ENCODE measurements at regions not wholly inside any gene's neighbourhood (a gene's known extent, or its start where the extent isn't known, plus 50 kb on each side); places are given as distances from the start of the nearest gene placed in this dataset.

DNA sequence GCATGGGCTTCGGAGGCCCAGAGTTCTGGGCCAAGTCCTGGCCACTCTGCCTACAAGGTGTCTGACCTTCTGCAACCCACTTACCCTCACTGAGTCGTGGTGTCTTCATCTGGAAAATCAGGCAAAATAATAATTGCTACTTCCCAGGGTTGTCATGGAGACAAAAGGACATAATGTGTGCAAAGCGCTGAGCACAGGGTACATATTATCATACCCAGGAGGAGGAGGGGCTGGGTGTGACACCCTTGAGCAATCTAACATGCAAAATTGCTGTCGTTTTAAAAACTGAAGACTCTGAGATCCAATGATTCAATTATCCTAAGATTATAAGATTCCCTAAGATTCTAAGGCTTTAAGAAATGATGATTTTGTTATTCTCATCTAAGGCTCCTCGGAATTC, 459.5 kb downstream of the PTPRU start:
- intact Hi-C loops (cut with micrococcal nuclease; ENCODE audit: unreplicated experiment): no loop called here
- FAIRE-seq (no peak), ATAC-seq (no peak), DNase-seq (ENCODE audit: low read depth, low spot score) (no peak)
- TF ChIP-seq SP1 (IDR thresholded peaks at IDR 0.05; ENCODE audit: low read depth, low read length) (no peak), YY1 (IDR thresholded peaks at IDR 0.05; ENCODE audit: low read depth, low read length) (no peak)
- 32% methylated on average over 5 of the region's 5 CpGs for WGBS (ENCODE audit: insufficient coverage, insufficient replicate concordance, low lambda C conversion rate, missing lambda C conversion rate)
- ChIA-PET SMC1A (ENCODE audit: uncharacterized antibody, unreplicated experiment) (no interaction called here), POLR2A (no interaction called here), RAD21 (ENCODE audit: unreplicated experiment) (no interaction called here), CTCF (no interaction called here)
- Histone ChIP-seq H2AFZ (ENCODE audit: control insufficient read depth, low read depth, low read length) (no peak overlapping the region), H3K4me1 (ENCODE audit: control insufficient read depth, insufficient read depth, low read length) (peaks cover 17% of the 10 kb centered on the region), H4K20me1 (ENCODE audit: control insufficient read depth, insufficient read depth) (no peaks in the 10 kb centered on the region), H3K27me3 (replicated peaks in 1 of 2; ENCODE audit: control insufficient read depth in 2 of 2, insufficient read depth in 2 of 2, low read length in 1 of 2) (no peaks in the 10 kb centered on the region; a peak in 1 of 4 replicates), H3K9ac (ENCODE audit: control insufficient read depth, insufficient read depth, low read length) (no peak overlapping the region), H3K4me2 (ENCODE audit: control insufficient read depth, insufficient read depth) (no peak overlapping the region), H3K9me3 (replicated peaks; ENCODE audit: control insufficient read depth, insufficient read depth, low read length) (no peaks in the 10 kb centered on the region), H3K36me3 (ENCODE audit: control insufficient read depth in 2 of 2, insufficient read depth in 2 of 2, low read length in 1 of 2) (no peaks in the 10 kb centered on the region), H3K27ac (ENCODE audit: control insufficient read depth, insufficient read depth) (no peak overlapping the region), H3K79me2 (ENCODE audit: control insufficient read depth, insufficient read depth, low read length) (no peaks in the 10 kb centered on the region), H3K4me3 (no peak overlapping the region)
- no TSS peak for BruUV-seq (replicated peaks)
- in situ Hi-C loops (cut with MboI): no loop called here

- no peak for DNase-seq (ENCODE audit: low read depth, low spot score)
- H3K36me3 ChIP-seq (ENCODE audit: control insufficient read depth in 2 of 2, insufficient read depth in 2 of 2, low read length in 1 of 2): no peaks in the 10 kb centered on the region
- no peak for ATAC-seq
- WGBS (ENCODE audit: insufficient coverage, insufficient replicate concordance, low lambda C conversion rate, missing lambda C conversion rate): 0% methylated on average over 3 of the region's 3 CpGs
- intact Hi-C loops (cut with micrococcal nuclease; ENCODE audit: unreplicated experiment) (no loop called here), in situ Hi-C loops (cut with MboI) (no loop called here)
- H3K4me3 ChIP-seq: no peak overlapping the region
- peaks cover 20% of the 10 kb centered on the region for H3K4me1 ChIP-seq (ENCODE audit: control insufficient read depth, insufficient read depth, low read length)
- no peak for FAIRE-seq
- ChIA-PET POLR2A (no interaction called here), SMC1A (ENCODE audit: uncharacterized antibody, unreplicated experiment) (no interaction called here), RAD21 (ENCODE audit: unreplicated experiment) (no interaction called here), CTCF (no interaction called here)
- no peak overlapping the region for H3K27ac ChIP-seq (ENCODE audit: control insufficient read depth, insufficient read depth)
- no peak overlapping the region for H3K9ac ChIP-seq (ENCODE audit: control insufficient read depth, insufficient read depth, low read length)
- H4K20me1 ChIP-seq (ENCODE audit: control insufficient read depth, insufficient read depth): no peaks in the 10 kb centered on the region
- no peak overlapping the region for H2AFZ ChIP-seq (ENCODE audit: control insufficient read depth, low read depth, low read length)
- no peak overlapping the region for H3K4me2 ChIP-seq (ENCODE audit: control insufficient read depth, insufficient read depth)
- no TSS peak for BruUV-seq (replicated peaks)
- H3K79me2 ChIP-seq (ENCODE audit: control insufficient read depth, insufficient read depth, low read length): no peaks in the 10 kb centered on the region
- no peak for TF ChIP-seq USF2 (IDR thresholded peaks at IDR 0.05; ENCODE audit: borderline replicate concordance, low read depth, low read length)
- TF ChIP-seq SKIL (IDR thresholded peaks at IDR 0.05; ENCODE audit: low read depth, poor library complexity, severe bottlenecking): no peak
- TF ChIP-seq KDM1A (IDR thresholded peaks at IDR 0.05; ENCODE audit: borderline replicate concordance): no peak
- no peak for TF ChIP-seq BHLHE40 (IDR thresholded peaks at IDR 0.05; ENCODE audit: borderline replicate concordance in 1 of 2, low read depth in 2 of 2, low read length in 1 of 2)
- TF ChIP-seq POU2F2 (IDR thresholded peaks at IDR 0.05; ENCODE audit: borderline replicate concordance, low read depth, low read length): no peak
- no peak for TF ChIP-seq WRNIP1 (IDR thresholded peaks at IDR 0.05; ENCODE audit: borderline replicate concordance, low read depth, low read length)
- no peak for TF ChIP-seq POLR2AphosphoS5 (IDR thresholded peaks at IDR 0.05; ENCODE audit: low read length)
- no peak for TF ChIP-seq RCOR1 (conservative IDR thresholded peaks at IDR 0.05; ENCODE audit: low read depth, low read length)
- TF ChIP-seq NFIC (IDR thresholded peaks at IDR 0.05; ENCODE audit: low read depth, low read length): no peak
- no peak for TF ChIP-seq HDAC2 (IDR thresholded peaks at IDR 0.05)
- TF ChIP-seq ZNF274 (IDR thresholded peaks at IDR 0.05; ENCODE audit: insufficient read depth, insufficient read length): no peak
- no peaks in the 10 kb centered on the region; a peak in 1 of 4 replicates for H3K27me3 ChIP-seq (replicated peaks in 1 of 2; ENCODE audit: control insufficient read depth in 2 of 2, insufficient read depth in 2 of 2, low read length in 1 of 2)
- H3K9me3 ChIP-seq (replicated peaks; ENCODE audit: control insufficient read depth, insufficient read depth, low read length): no peaks in the 10 kb centered on the region
Measured at GRCh38 chr1:29695036-29695435, 458.7 kb downstream of the PTPRU start.
